ENCODE measurements at regions not wholly inside any gene's neighbourhood (a gene's known extent, or its start where the extent isn't known, plus 50 kb on each side); places are given as distances from the start of the nearest gene placed in this dataset.
A peak's percentile ranks its signal among the peaks of the same experiment; 100 is the strongest.

DNA sequence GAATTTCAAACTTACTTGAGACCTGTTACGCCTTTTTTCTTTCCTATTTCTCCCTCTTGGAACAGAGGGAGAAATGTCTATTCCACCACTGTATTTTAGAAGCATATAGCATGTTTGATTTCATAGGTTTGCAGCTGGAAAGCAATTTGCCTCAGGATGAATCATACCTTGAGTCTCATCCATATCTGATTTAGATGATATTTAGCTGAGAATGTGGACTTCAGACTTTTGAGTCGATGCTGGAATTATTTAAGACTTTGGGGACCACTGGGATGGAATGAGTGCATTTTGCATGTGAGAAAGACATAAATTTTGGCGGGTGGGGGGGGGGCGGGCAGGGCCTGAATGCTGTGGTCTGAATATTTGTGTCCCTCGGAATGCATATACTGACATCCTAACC is 67.3 kb upstream of the FOXN2 start (continued):
- TF ChIP-seq, protein P1, sequence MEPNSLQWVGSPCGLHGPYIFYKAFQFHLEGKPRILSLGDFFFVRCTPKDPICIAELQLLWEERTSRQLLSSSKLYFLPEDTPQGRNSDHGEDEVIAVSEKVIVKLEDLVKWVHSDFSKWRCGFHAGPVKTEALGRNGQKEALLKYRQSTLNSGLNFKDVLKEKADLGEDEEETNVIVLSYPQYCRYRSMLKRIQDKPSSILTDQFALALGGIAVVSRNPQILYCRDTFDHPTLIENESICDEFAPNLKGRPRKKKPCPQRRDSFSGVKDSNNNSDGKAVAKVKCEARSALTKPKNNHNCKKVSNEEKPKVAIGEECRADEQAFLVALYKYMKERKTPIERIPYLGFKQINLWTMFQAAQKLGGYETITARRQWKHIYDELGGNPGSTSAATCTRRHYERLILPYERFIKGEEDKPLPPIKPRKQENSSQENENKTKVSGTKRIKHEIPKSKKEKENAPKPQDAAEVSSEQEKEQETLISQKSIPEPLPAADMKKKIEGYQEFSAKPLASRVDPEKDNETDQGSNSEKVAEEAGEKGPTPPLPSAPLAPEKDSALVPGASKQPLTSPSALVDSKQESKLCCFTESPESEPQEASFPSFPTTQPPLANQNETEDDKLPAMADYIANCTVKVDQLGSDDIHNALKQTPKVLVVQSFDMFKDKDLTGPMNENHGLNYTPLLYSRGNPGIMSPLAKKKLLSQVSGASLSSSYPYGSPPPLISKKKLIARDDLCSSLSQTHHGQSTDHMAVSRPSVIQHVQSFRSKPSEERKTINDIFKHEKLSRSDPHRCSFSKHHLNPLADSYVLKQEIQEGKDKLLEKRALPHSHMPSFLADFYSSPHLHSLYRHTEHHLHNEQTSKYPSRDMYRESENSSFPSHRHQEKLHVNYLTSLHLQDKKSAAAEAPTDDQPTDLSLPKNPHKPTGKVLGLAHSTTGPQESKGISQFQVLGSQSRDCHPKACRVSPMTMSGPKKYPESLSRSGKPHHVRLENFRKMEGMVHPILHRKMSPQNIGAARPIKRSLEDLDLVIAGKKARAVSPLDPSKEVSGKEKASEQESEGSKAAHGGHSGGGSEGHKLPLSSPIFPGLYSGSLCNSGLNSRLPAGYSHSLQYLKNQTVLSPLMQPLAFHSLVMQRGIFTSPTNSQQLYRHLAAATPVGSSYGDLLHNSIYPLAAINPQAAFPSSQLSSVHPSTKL (CRISPR knock-in tag; IDR thresholded peaks at IDR 0.05), result no peak
- no peak for TF ChIP-seq ZNF256 (CRISPR knock-in tag; conservative IDR thresholded peaks at IDR 0.05)
- no peak for TF ChIP-seq ZFP91 (CRISPR knock-in tag; IDR thresholded peaks at IDR 0.05; ENCODE audit: borderline replicate concordance)
- TF ChIP-seq, protein P2, sequence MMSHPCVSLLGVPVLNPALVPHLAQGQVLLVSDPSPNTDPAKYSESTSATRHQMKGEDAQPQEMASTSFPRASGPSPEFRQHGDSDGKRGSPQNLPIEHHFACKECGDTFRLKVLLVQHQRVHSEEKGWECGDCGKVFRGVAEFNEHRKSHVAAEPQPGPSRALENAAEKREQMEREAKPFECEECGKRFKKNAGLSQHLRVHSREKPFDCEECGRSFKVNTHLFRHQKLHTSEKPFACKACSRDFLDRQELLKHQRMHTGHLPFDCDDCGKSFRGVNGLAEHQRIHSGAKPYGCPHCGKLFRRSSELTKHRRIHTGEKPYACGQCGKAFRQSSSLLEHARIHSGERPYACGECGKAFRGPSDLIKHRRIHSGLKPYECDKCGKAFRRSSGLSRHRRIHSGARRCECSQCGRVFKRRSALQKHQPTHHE (CRISPR knock-in tag; IDR thresholded peaks at IDR 0.05; ENCODE audit: borderline replicate concordance), result no peak

GRCh38 chr2:48248251-48248933 is 66.1 kb upstream of the FOXN2 start:
- Histone ChIP-seq H3K9me3 (ENCODE audit: low read length) (no peaks in the 10 kb centered on the region), H3K27me3 (ENCODE audit: control insufficient read depth in 1 of 2, insufficient read depth in 2 of 2, low read length in 2 of 2) (no peaks in the 10 kb centered on the region), H3K36me3 (replicated peaks in 1 of 2; ENCODE audit: control insufficient read depth in 1 of 2, insufficient read depth in 2 of 2, low read length in 2 of 2) (no peaks in the 10 kb centered on the region), H3K4me2 (ENCODE audit: low read depth, low read length) (0 out of 2 replicates have a peak overlapping the region, but pooled peaks have one; percentile 4), H4K20me1 (ENCODE audit: insufficient read depth, low read length) (no peaks in the 10 kb centered on the region), H3K27ac (ENCODE audit: extremely low read length, insufficient read depth, low read length) (no peak overlapping the region), H3K4me3 (replicated peaks in 1 of 3; ENCODE audit: insufficient read depth in 1 of 3, low read depth in 2 of 3, low read length in 3 of 3) (no peak overlapping the region), H3K79me2 (ENCODE audit: insufficient read depth, low read length) (no peaks in the 10 kb centered on the region), H3K4me1 (ENCODE audit: insufficient read depth, low read length) (peaks cover 59% of the 10 kb centered on the region), H3K9ac (ENCODE audit: insufficient read depth, low read depth, low read length) (no peak overlapping the region), H2AFZ (ENCODE audit: low read length) (no peak overlapping the region)
- in situ Hi-C loops (cut with HindIII; ENCODE audit: extremely low pct_ligation_motif_present, low pct_unique_long_range_greater_than_20kb), result no loop called here
- intact Hi-C loops (cut with micrococcal nuclease; ENCODE audit: unreplicated experiment), result no loop called here
- peak; percentile 70 for ATAC-seq
- no TSS peak for BruUV-seq (replicated peaks)
- ChIA-PET POLR2A (interaction anchor here (1.0 to 1.7 kb wide), 3 partner anchors 22 to 29 kb away, joined by 3 to 4 read pairs (median 4); no protein-coding TSS in a partner anchor), CTCF (ENCODE audit: low intra/inter-chr PET ratio, low total read pairs) (no interaction called here)
- peak; percentile 12 for FAIRE-seq
- WGBS (ENCODE audit: low lambda C conversion rate), result 88% methylated on average over 3 of the region's 3 CpGs
- DNase-seq (ENCODE audit: low spot score), result peak; percentile 77
- TF ChIP-seq ZFP90 (CRISPR knock-in tag; IDR thresholded peaks at IDR 0.05; ENCODE audit: borderline replicate concordance) (no peak), HNRNPH1 (optimal IDR thresholded peaks at IDR 0.05; ENCODE audit: low read depth, low read length) (no peak), HOXA7 (CRISPR knock-in tag; IDR thresholded peaks at IDR 0.05) (no peak), NFE2 (CRISPR knock-in tag; IDR thresholded peaks at IDR 0.05) (no peak), JARID2 (CRISPR knock-in tag; IDR thresholded peaks at IDR 0.05; ENCODE audit: insufficient replicate concordance) (no peak), ZNF235 (CRISPR knock-in tag; IDR thresholded peaks at IDR 0.05; ENCODE audit: borderline replicate concordance) (no peak), EHMT2 (IDR thresholded peaks at IDR 0.05; ENCODE audit: borderline replicate concordance, low read depth, low read length) (no peak), ZNF543 (CRISPR knock-in tag; IDR thresholded peaks at IDR 0.05) (no peak), RFXAP (CRISPR knock-in tag; IDR thresholded peaks at IDR 0.05; ENCODE audit: borderline replicate concordance) (no peak), ZNF670 (CRISPR knock-in tag; IDR thresholded peaks at IDR 0.05; ENCODE audit: borderline replicate concordance) (peak; percentile 44; the same call in 1 of the 2 replicates), NONO (IDR thresholded peaks at IDR 0.05) (no peak), NONO (CRISPR knock-in tag; conservative IDR thresholded peaks at IDR 0.05) (no peak), ZNF841 (CRISPR knock-in tag; IDR thresholded peaks at IDR 0.05; ENCODE audit: borderline replicate concordance) (no peak)
